Activated naive CD4-positive, alpha-beta T cell treated with anti-CD3 and anti-CD28 coated beads, Interleukin-2, amount 50 U/mL, for 72 hours (primary cell): ENCODE measurements at regions not wholly inside any gene's neighbourhood (a gene's known extent, or its start where the extent isn't known, plus 50 kb on each side); places are given as distances from the start of the nearest gene placed in this dataset.
A peak's percentile ranks its signal among the peaks of the same experiment; 100 is the strongest.
"Not testable (repeated sequence)": the region's sequence is repeated elsewhere in the genome, so short reads cannot be mapped to it uniquely, and the experiment has no call there.

ENCODE experiments used
- ATAC-seq, 2 donors: fragments of 150-1000 bp; cut with Tn5 transposase; 2 replicates each; pipeline ENCODE4 v1.10.0; 2021; ENCODE audit warnings: mild to moderate bottlenecking in 2 of 2, moderate library complexity in 2 of 2
- DNase-seq, 2 donors: peaks; one replicate each; pipeline ENCODE4 v3.0.0; 2021 to 2022; ENCODE audit warnings: low spot score in 2 of 2
- H3K27ac Mint-ChIP-seq, 2 donors: one replicate each; pipeline ENCODE4 v1.8.0; 2022; ENCODE audit warnings: mild to moderate bottlenecking in 2 of 2, mixed read lengths in 2 of 2
- H3K36me3 Mint-ChIP-seq, 2 donors: one replicate each; pipeline ENCODE4 v1.8.0; 2022; ENCODE audit warnings: mixed read lengths in 2 of 2
- H3K9me3 Mint-ChIP-seq, 2 donors: one replicate each; pipeline ENCODE4 v1.8.0; 2022; ENCODE audit warnings: mixed read lengths in 2 of 2

GRCh38 chr3:184440151-184440550 lies 60.3 kb downstream of the CHRD start:
- H3K27ac Mint-ChIP-seq = no peak overlapping the region
- DNase-seq (no peak), ATAC-seq (no peak)
- H3K9me3 Mint-ChIP-seq = peaks cover 4 to 5% of the 10 kb centered on the region in 2 donors
- H3K36me3 Mint-ChIP-seq = no peaks in the 10 kb centered on the region

GRCh38 chr3:184441202-184441900 lies 61.5 kb downstream of the CHRD start:
- no peak for DNase-seq
- ATAC-seq = no peak
- Mint-ChIP-seq H3K9me3 (peaks cover 4 to 5% of the 10 kb centered on the region in 2 donors), H3K36me3 (no peaks in the 10 kb centered on the region), H3K27ac (no peak overlapping the region)

DNA sequence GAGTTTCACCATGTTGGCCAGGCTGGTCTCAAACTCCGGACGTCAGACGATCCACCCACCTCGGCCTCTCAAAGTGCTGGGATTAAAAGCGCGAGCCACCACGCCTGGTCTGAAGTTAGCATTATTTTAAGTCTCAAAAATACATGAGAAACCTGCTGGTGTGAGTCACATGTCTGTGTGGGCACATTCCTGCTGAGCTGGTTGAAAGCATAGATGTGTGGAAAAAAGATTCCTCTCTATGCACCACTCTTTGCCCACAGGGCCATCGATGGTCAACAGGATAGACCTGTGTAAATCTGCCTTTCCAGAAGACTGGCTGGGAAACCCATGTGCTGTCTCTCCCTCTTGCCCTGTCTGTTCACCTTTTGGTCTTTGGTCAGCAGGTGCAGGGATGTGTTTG lies 63.5 kb downstream of the CHRD start:
- no peaks in the 10 kb centered on the region for H3K36me3 Mint-ChIP-seq
- ATAC-seq (no peak), DNase-seq (no peak)
- peaks cover 2 to 3% of the 10 kb centered on the region in 2 donors for H3K9me3 Mint-ChIP-seq
- H3K27ac Mint-ChIP-seq = no peak overlapping the region

DNA sequence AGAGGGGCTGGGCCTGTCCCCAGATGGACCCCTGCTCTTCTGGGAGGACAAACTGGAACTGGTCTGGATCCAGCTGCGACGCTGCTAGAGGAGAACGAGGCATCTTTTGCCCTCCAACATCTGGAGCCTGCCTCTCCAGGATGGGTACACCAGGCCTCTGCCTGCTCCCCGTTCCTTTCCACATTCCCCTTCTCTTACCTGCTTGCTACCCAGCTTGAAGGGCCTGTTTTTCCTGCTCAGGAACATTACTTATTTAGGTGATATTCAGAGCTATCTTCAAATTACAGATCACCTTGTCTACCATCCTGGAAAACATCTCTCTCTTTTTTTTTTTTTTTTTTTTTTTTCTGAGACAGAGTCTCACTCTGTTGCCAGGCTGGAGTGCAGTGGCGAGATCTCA lies 64.0 kb downstream of the CHRD start:
- Mint-ChIP-seq H3K36me3 (no peaks in the 10 kb centered on the region), H3K27ac (no peak overlapping the region), H3K9me3 (no peaks in the 10 kb centered on the region)
- DNase-seq (no peak), ATAC-seq (no peak)

- Mint-ChIP-seq H3K9me3 (no peaks in the 10 kb centered on the region), H3K36me3 (no peaks in the 10 kb centered on the region), H3K27ac (no peak overlapping the region)
- no peak for DNase-seq
- ATAC-seq = peak in 1 of 2 donors; percentile 13
These were observed 68.7 kb downstream of the CHRD start for GRCh38 chr3:184448321-184449160.

DNA sequence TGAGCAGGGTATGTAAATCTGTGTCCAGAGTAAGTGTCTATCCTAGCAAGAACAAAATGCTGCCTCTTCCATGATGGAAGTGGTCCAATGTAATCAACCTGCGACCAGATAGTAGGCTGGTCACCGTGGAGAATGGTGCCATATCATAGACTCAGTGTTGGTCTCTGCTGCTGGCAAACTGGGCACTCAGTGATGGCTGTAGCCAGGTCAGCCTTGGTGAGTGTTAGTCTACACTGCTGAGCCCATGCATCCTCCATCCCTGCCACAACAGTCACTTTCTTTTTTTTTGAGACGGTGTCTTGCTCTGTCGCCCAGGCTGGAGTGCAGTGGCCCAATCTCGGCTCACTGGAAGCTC lies 69.3 kb downstream of the CHRD start:
- no peak overlapping the region for H3K27ac Mint-ChIP-seq
- no peaks in the 10 kb centered on the region for H3K36me3 Mint-ChIP-seq
- no peak for ATAC-seq
- no peak for DNase-seq
- H3K9me3 Mint-ChIP-seq = no peaks in the 10 kb centered on the region

DNA sequence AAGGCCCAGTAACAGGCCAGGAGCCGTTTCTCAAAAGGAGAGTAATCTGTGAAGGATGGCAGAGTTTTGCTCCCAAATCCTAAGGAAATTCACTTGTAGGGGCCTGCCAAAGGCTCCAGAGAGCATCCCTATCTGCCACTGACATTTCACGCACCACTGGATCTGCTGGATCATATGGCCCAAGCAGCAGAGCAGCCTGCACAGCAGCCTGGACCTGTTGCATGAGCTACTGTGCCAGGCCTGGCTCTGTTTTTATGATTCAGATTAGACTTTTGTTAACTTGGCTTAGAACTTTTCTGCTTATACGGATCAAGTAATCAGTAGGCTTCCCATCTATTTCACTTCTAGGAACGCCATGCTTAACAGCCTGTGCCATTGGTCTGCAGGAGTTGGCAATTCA lies 70.7 kb downstream of the CHRD start:
- ATAC-seq (no peak), DNase-seq (no peak)
- Mint-ChIP-seq H3K9me3 (no peaks in the 10 kb centered on the region), H3K36me3 (no peaks in the 10 kb centered on the region), H3K27ac (no peak overlapping the region)

DNA sequence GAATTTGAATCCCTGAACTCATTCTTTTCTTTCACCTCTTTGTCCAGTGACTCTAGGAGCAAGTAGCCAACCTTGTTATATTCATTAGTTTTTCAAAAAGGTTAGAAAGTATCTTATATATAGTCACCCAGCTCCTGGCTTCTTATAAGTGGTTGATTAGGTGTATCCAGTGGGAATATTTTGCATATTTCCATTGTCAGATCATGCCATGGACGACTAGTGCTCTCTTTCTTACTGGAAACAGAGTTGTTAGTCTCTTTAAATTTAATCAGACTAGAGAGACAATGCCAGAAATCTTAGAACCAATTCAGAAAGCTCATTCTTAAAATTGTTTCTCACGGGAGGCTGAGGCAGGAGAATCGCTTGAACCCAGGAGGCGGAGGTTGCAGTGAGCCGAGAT lies 73.4 kb downstream of the CHRD start:
- Mint-ChIP-seq H3K9me3 (no peaks in the 10 kb centered on the region), H3K27ac (no peak overlapping the region), H3K36me3 (no peaks in the 10 kb centered on the region)
- no peak for ATAC-seq
- DNase-seq = no peak

- Mint-ChIP-seq H3K27ac (no peak overlapping the region), H3K9me3 (no peaks in the 10 kb centered on the region), H3K36me3 (no peaks in the 10 kb centered on the region)
- ATAC-seq (no peak), DNase-seq (no peak)
These were observed 76.1 kb downstream of the CHRD start for GRCh38 chr3:184455991-184456390.

GRCh38 chr3:184456476-184456875 lies 76.6 kb downstream of the CHRD start:
- ATAC-seq = no peak
- H3K27ac Mint-ChIP-seq = no peak overlapping the region
- H3K36me3 Mint-ChIP-seq = no peaks in the 10 kb centered on the region
- DNase-seq = no peak
- H3K9me3 Mint-ChIP-seq = no peaks in the 10 kb centered on the region

DNA sequence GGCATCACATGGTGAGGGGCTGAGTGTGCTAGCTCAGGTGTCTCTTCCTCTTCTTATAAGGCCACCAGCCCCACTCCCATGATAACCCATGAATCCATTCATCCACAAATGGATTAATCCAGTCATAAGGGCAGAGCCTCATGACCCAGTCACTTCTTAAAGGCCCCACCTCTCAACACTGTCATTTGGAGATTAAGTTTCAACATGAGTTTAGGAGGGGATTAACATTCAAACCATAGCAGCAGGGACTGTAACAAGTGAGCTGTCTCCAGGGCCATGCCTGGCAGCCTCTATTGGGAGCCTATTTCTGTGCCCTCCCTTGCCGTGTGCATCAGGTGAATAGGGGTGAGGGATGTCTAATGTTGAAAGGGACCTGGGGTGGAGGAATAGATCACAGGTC lies 77.5 kb downstream of the CHRD start:
- H3K27ac Mint-ChIP-seq = no peak overlapping the region
- no peaks in the 10 kb centered on the region for H3K36me3 Mint-ChIP-seq
- DNase-seq (no peak), ATAC-seq (no peak)
- no peaks in the 10 kb centered on the region for H3K9me3 Mint-ChIP-seq

- H3K27ac Mint-ChIP-seq, DNase-seq, H3K36me3 Mint-ChIP-seq, ATAC-seq, H3K9me3 Mint-ChIP-seq: not testable (repeated sequence)
These were observed 78.0 kb downstream of the CHRD start for GRCh38 chr3:184457784-184458377.

DNA sequence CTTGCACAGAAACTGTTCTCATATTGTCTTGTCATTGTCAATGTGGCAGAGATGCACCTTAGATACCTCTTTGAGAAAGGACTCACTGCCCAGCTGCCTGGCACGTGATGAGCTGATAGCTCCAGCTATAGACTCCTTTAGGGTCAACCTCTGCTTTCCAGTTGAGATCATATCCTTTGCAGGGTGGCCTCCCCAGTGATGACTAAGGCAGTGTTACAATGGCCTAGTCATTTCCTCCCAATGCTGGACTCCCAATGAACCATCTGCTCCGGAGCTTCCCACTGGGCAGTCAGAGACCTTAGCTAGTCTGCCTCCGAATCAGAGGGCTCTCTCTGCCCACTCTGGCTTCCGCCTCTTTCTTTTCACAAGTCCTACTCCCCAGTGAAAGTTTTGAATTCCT lies 79.5 kb downstream of the CHRD start:
- Mint-ChIP-seq H3K27ac (no peak overlapping the region), H3K9me3 (no peaks in the 10 kb centered on the region), H3K36me3 (no peaks in the 10 kb centered on the region)
- DNase-seq (no peak), ATAC-seq (no peak)

GRCh38 chr3:184460276-184460675 lies 80.4 kb downstream of the CHRD start:
- Mint-ChIP-seq H3K9me3 (no peaks in the 10 kb centered on the region), H3K36me3 (no peaks in the 10 kb centered on the region), H3K27ac (no peak overlapping the region)
- ATAC-seq = no peak
- DNase-seq = no peak

GRCh38 chr3:184461219-184461618 lies 81.4 kb downstream of the CHRD start:
- no peak for DNase-seq
- no peaks in the 10 kb centered on the region for H3K36me3 Mint-ChIP-seq
- ATAC-seq = no peak
- no peak overlapping the region for H3K27ac Mint-ChIP-seq
- no peaks in the 10 kb centered on the region for H3K9me3 Mint-ChIP-seq

GRCh38 chr3:184465883-184466412 lies 86.1 kb downstream of the CHRD start:
- no peaks in the 10 kb centered on the region for H3K9me3 Mint-ChIP-seq
- H3K27ac Mint-ChIP-seq = no peak overlapping the region
- ATAC-seq (no peak), DNase-seq (no peak)
- H3K36me3 Mint-ChIP-seq = no peaks in the 10 kb centered on the region

DNA sequence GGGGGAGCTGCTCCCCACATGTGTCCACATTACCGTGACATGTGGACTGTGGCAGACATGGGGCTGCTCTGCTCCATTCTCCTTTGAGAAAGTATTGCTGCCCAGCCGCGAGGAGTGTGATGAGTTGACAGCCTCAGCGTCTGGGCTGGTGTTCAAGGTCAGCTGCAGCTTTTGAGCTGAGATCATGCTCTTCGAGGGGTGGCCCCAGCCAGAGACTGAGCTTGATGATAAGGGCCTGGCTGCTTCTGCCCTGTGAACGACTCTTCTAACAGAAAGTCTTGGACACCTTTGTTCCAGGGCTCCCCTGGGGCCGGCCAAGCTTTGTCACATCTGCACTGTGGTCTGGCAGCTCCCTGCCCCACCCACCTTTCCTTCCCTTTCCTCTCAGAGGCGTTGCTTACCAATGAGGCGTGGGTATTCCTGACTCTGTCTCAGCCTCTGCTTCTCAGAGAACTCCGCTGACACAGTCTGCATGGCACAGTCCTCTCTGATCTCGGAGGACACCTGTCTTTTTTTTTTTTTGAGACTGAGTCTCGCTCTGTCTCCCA lies 86.6 kb downstream of the CHRD start:
- DNase-seq = no peak
- no peaks in the 10 kb centered on the region for H3K9me3 Mint-ChIP-seq
- ATAC-seq = peak; percentile 4 to 18
- no peak overlapping the region for H3K27ac Mint-ChIP-seq
- H3K36me3 Mint-ChIP-seq = no peaks in the 10 kb centered on the region
